HUES6 (cell line): ENCODE measurements at regions not wholly inside any gene's neighbourhood (a gene's known extent, or its start where the extent isn't known, plus 50 kb on each side); places are given as distances from the start of the nearest gene placed in this dataset.
A peak's percentile ranks its signal among the peaks of the same experiment; 100 is the strongest.

ENCODE experiments used
- H3K27ac ChIP-seq: 2 replicates; pipeline ENCODE4 v1.7.0; 2013; ENCODE audit warnings: low read depth, mild to moderate bottlenecking, low read length, inconsistent platforms
- H3K27me3 ChIP-seq: 2 replicates; pipeline ENCODE4 v1.6.1; 2013; ENCODE audit warnings: low read length; ENCODE audit not compliant: control insufficient read depth, insufficient read depth
- H3K36me3 ChIP-seq: 2 replicates; pipeline ENCODE4 v1.6.1; 2013; ENCODE audit warnings: low read length; ENCODE audit not compliant: control insufficient read depth, insufficient read depth
- H3K4me1 ChIP-seq: 2 replicates; pipeline ENCODE4 v1.6.1; 2013; ENCODE audit warnings: low read length; ENCODE audit not compliant: control insufficient read depth, insufficient read depth
- H3K4me3 ChIP-seq: 2 replicates; pipeline ENCODE4 v1.5.1; 2013; ENCODE audit warnings: low read depth, low read length
- H3K9ac ChIP-seq: one replicate; pipeline ENCODE4 v1.6.1; 2013; ENCODE audit warnings: mild to moderate bottlenecking, low read length
- H3K9me3 ChIP-seq: 2 replicates; pipeline ENCODE4 v1.6.1; 2013; ENCODE audit warnings: low read depth, low read length; ENCODE audit not compliant: control insufficient read depth, insufficient read depth

DNA sequence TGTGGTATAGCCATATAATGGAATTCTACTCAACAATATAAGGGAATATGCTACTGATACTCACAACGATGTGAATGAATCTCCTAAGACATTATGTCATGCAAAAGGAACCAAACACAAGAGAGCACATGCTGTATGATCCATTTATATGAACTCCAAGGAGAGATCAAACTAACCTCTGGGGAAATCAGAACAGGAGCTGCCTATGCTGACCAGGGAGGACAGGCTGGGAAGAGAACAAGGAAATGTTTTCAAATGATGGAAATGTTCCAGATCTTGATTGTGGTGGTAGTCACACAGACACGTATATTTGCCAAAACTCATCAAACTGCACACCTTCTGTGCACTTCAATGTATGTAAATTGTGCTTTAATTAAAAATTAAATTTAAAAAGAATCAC, 175.3 kb downstream of the BCOR start:
- Histone ChIP-seq H3K9ac (no peak overlapping the region), H3K9me3 (no peaks in the 10 kb centered on the region; the same call in 1 of the 2 replicates), H3K27me3 (no peaks in the 10 kb centered on the region), H3K27ac (no peak overlapping the region), H3K4me1 (peaks cover 4% of the 10 kb centered on the region; the same call in 1 of the 2 replicates), H3K36me3 (no peaks in the 10 kb centered on the region), H3K4me3 (no peak overlapping the region)

DNA sequence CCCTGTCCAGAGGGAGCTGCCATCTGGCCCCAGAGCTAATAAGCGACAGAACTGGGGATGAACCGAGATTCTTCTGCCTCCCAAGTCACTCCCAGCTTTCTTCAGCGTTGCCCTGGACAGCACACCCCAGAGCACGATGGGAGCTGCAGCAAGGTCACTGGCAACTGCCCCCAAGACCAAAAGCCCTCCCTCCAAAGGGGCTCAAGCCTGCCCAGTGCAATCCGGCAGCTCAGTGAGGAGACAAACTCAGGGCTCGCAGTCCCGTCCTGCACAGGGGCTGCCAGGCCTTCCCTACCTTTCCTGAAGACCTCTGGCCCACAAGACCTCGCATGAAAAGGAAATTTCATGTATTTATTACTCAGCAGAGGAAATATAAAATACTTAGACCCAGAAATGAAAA, 174.8 kb downstream of the BCOR start:
- H3K9ac ChIP-seq = no peak overlapping the region
- no peak overlapping the region for H3K4me3 ChIP-seq
- H3K27ac ChIP-seq = no peak overlapping the region
- no peaks in the 10 kb centered on the region; the same call in 1 of the 2 replicates for H3K9me3 ChIP-seq
- no peaks in the 10 kb centered on the region for H3K36me3 ChIP-seq
- H3K27me3 ChIP-seq = no peaks in the 10 kb centered on the region
- H3K4me1 ChIP-seq = peaks cover 4% of the 10 kb centered on the region; the same call in 1 of the 2 replicates

DNA sequence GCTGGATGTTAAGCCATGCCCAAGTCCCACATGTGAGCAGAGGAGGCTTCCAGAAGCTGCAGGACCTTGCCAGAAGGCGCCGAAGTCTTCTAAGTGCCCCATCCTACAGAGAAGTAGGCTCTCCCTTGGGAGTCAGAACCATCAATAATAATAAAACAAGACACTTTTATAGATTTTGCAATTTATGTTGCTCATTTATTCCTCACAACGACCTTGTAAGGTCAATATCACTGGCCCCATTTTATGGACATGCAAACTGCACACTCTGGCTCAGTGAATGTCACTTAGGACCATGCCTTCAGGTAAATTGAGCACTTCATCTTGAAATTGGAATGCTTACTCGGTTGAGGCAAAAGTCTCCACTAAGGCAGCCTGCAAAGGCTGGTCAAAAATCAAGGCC, 170.4 kb downstream of the BCOR start:
- H3K9ac ChIP-seq = no peak overlapping the region
- peaks cover 30% of the 10 kb centered on the region for H3K4me1 ChIP-seq
- no peaks in the 10 kb centered on the region; the same call in 1 of the 2 replicates for H3K9me3 ChIP-seq
- no peak overlapping the region for H3K27ac ChIP-seq
- H3K36me3 ChIP-seq = no peaks in the 10 kb centered on the region
- H3K4me3 ChIP-seq = no peak overlapping the region
- H3K27me3 ChIP-seq = no peaks in the 10 kb centered on the region

GRCh38 chrX:39928704-39929378, 168.9 kb downstream of the BCOR start:
- no peak overlapping the region for H3K4me3 ChIP-seq
- H3K9ac ChIP-seq = no peak overlapping the region
- no peak overlapping the region for H3K27ac ChIP-seq
- H3K27me3 ChIP-seq = no peaks in the 10 kb centered on the region
- peaks cover 30% of the 10 kb centered on the region for H3K4me1 ChIP-seq
- no peaks in the 10 kb centered on the region for H3K36me3 ChIP-seq
- H3K9me3 ChIP-seq = peaks cover under 1% of the 10 kb centered on the region; the same call in 1 of the 2 replicates

DNA sequence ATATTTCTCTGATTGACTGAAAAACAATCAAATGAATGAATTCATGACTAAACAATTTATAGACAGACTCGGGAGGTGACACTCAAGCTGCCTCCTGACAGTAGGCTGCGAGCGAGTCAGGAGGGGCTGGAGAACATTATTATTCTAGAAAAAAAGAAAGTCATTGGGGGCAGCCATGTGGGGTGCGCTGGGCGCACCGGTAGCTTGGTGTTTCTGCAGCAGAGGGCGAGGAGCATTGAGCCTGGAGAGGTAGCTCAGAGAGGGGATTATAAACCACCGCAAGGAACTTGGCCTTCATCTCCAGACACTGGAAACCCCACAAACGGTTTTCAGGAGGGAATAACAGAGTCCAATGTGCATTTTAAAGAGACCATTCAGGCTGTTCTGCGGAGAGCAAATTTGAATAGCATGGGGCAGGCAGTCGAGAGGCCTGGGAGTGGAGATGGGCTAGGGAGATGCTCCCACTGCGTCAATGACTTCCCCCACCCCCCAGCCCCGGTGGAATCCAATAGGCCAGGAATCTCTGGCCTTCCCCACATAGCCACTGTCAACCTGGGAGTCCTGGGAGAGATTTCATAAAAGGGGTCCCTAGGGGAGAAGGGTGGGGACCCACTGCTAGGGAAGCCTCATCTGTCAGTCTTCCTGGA, 168.3 kb downstream of the BCOR start:
- peaks cover 30% of the 10 kb centered on the region for H3K4me1 ChIP-seq
- H3K9ac ChIP-seq = no peak overlapping the region
- H3K9me3 ChIP-seq = peaks cover 3% of the 10 kb centered on the region; the same call in 1 of the 2 replicates

GRCh38 chrX:39930786-39931528, 166.8 kb downstream of the BCOR start:
- no peak overlapping the region for H3K9ac ChIP-seq
- peaks cover 3% of the 10 kb centered on the region; the same call in 1 of the 2 replicates for H3K9me3 ChIP-seq
- no peak overlapping the region for H3K4me3 ChIP-seq
- no peaks in the 10 kb centered on the region for H3K27me3 ChIP-seq
- H3K27ac ChIP-seq = no peak overlapping the region
- no peaks in the 10 kb centered on the region for H3K36me3 ChIP-seq
- H3K4me1 ChIP-seq = peaks cover 38% of the 10 kb centered on the region

More for the DNA sequence above, 168.3 kb downstream of the BCOR start:
- Histone ChIP-seq H3K4me3 (no peak overlapping the region), H3K27me3 (no peaks in the 10 kb centered on the region), H3K36me3 (no peaks in the 10 kb centered on the region), H3K27ac (no peak overlapping the region)

- Histone ChIP-seq H3K27ac (no peak overlapping the region), H3K27me3 (no peaks in the 10 kb centered on the region), H3K4me1 (peaks cover 44% of the 10 kb centered on the region), H3K4me3 (no peak overlapping the region), H3K9me3 (peaks cover 3% of the 10 kb centered on the region; the same call in 1 of the 2 replicates), H3K9ac (no peak overlapping the region), H3K36me3 (no peaks in the 10 kb centered on the region)
These were observed 166.1 kb downstream of the BCOR start for GRCh38 chrX:39931529-39932282.

GRCh38 chrX:39935411-39936064, 162.2 kb downstream of the BCOR start:
- no peaks in the 10 kb centered on the region for H3K27me3 ChIP-seq
- H3K27ac ChIP-seq = no peak overlapping the region; the same call in 1 of the 2 replicates
- peak overlapping the region; percentile 8 for H3K9ac ChIP-seq

DNA sequence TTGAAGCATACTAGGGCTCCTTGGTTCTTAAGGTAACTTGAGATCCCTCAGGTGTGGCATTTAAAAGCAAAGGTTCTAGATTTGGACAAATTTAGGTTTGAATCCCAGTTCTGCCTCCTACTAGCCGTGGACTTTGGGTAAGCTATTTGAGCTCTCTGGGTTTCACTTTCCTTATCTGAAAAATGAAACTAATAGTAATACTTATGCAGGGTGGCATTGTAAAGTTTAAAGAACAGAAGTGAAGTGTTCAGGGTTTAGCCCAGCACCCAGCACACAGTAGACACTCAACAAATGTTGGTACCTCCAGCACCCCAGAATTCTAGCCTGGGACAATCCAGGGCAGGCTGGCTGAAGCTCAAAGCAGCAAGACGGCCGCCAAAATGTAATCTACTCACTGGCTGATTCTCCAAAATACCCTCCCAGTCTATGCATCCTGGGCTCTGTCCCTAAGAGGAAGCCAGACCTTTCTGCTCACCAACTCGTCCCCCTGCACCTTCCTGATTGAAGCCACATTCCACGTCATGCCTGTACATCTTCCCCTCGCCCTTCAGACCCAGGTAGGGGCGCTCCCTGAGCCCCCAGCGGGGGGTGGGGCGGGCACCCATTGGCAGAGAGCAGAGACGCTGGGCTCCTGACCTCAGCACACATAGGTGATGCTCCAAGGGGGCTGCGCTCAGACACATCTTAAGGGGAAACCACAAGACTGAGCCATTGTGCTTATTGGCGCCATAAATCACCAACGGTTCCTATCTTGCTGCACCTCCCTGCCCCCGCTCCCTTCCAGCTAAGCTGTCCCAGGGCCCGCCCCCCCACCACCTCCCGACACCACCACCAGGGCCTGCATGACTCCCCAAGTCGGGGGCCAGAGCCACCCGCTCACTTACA, 160.6 kb downstream of the BCOR start:
- Histone ChIP-seq H3K4me3 (no peak overlapping the region), H3K36me3 (no peaks in the 10 kb centered on the region), H3K9me3 (peaks cover 5% of the 10 kb centered on the region; the same call in 1 of the 2 replicates), H3K27ac (no peak overlapping the region), H3K4me1 (peaks cover 36% of the 10 kb centered on the region), H3K27me3 (no peaks in the 10 kb centered on the region), H3K9ac (no peak overlapping the region)

More at GRCh38 chrX:39935411-39936064, 162.2 kb downstream of the BCOR start:
- H3K36me3 ChIP-seq = no peaks in the 10 kb centered on the region
- peaks cover 5% of the 10 kb centered on the region; the same call in 1 of the 2 replicates for H3K9me3 ChIP-seq
- peaks cover 30% of the 10 kb centered on the region; the same call in 1 of the 2 replicates for H3K4me1 ChIP-seq
- H3K4me3 ChIP-seq = no peak overlapping the region
